H1 (cell line): ENCODE measurements at regions not wholly inside any gene's neighbourhood (a gene's known extent, or its start where the extent isn't known, plus 50 kb on each side); places are given as distances from the start of the nearest gene placed in this dataset.

Source experiments
- CTCF ChIA-PET: fragments of 300-600 bp; sonication (Branson Sonifier 250); formaldehyde crosslinking; loops from one replicate; lab custom pipeline; 2021; ENCODE audit not compliant: partially characterized antibody; lab: Charles Lee
- POLR2A ChIA-PET: fragments of 300-600 bp; sonication (Branson Sonifier 250); formaldehyde crosslinking; loops from one replicate; lab custom pipeline; 2021; ENCODE audit warnings: inconsistent platforms; ENCODE audit not compliant: partially characterized antibody; lab: Charles Lee
- DNase-seq, 2 experiments: peaks; one replicate each; pipeline versions ENCODE4 v3.0.0 to v3.0.0-alpha.2; 2010 to 2022; ENCODE audit warnings: low spot score in 2 of 2, low read depth in 1 of 2, mixed read lengths in 1 of 2
- FAIRE-seq: peaks from 2 replicates; lab custom pipeline; 2011; peaks lifted over from hg19 to GRCh38; lab: Jason Lieb, UNC
- H2AFZ ChIP-seq: 2 replicates; pipeline ENCODE4 v1.8.1; 2012; ENCODE audit warnings: low read length, inconsistent platforms
- H2AK5ac ChIP-seq: 2 replicates; pipeline ENCODE4 v1.6.1; 2013; ENCODE audit warnings: low read depth, low read length
- H2BK120ac ChIP-seq: replicated peaks from 2 replicates; pipeline ENCODE3; 2013; ENCODE audit warnings: low read depth, low read length, inconsistent platforms
- H2BK12ac ChIP-seq: 2 replicates; pipeline ENCODE4 v1.6.1; 2013; ENCODE audit warnings: low read depth, low read length
- H2BK15ac ChIP-seq: 2 replicates; pipeline ENCODE4 v1.6.1; 2013; ENCODE audit warnings: low read length
- H2BK20ac ChIP-seq: 2 replicates; pipeline ENCODE4 v1.6.1; 2013; ENCODE audit warnings: low read length
- H2BK5ac ChIP-seq: 2 replicates; pipeline ENCODE4 v1.6.1; 2013; ENCODE audit warnings: low read depth, low read length
- H3K14ac ChIP-seq: 2 replicates; pipeline ENCODE4 v1.6.1; 2013; ENCODE audit warnings: inconsistent platforms; ENCODE audit not compliant: insufficient read length
- H3K18ac ChIP-seq: 2 replicates; pipeline ENCODE4 v1.6.1; 2013; ENCODE audit warnings: low read length; ENCODE audit errors: extremely low read depth
- H3K23ac ChIP-seq: 2 replicates; pipeline ENCODE4 v1.6.1; 2013; ENCODE audit warnings: inconsistent platforms; ENCODE audit not compliant: insufficient read length
- H3K23me2 ChIP-seq: 2 replicates; pipeline ENCODE4 v1.6.1; 2013; ENCODE audit warnings: low read depth, low read length
- H3K27ac ChIP-seq: 2 replicates; pipeline ENCODE4 v1.6.1; 2011; ENCODE audit warnings: low read depth, low read length, inconsistent platforms
- H3K27me3 ChIP-seq, 4 experiments: replicated peaks in 1 of 4; 1 replicate in 1 of 4; 2 replicates in 3 of 4; pipeline versions ENCODE4 v1.6.1 to v1.8.1; 2011 to 2013; ENCODE audit warnings: low read length in 3 of 4, mild to moderate bottlenecking in 3 of 4, inconsistent platforms in 2 of 4, mixed read lengths in 2 of 4, moderate library complexity in 1 of 4; ENCODE audit not compliant: control insufficient read depth in 3 of 4, insufficient read depth in 3 of 4; ENCODE audit errors: extremely low read depth in 1 of 4
- H3K36me3 ChIP-seq, 4 experiments: 2 replicates each; pipeline versions ENCODE4 v1.6.1 to v1.8.1; 2011 to 2013; ENCODE audit warnings: mild to moderate bottlenecking in 4 of 4, low read length in 3 of 4, moderate library complexity in 2 of 4, control low read depth in 1 of 4, inconsistent platforms in 1 of 4; ENCODE audit not compliant: insufficient read depth in 4 of 4, control insufficient read depth in 2 of 4
- H3K4ac ChIP-seq: replicated peaks from 2 replicates; pipeline ENCODE3; 2013; ENCODE audit warnings: low read length, low read depth, mixed read lengths, inconsistent platforms; ENCODE audit not compliant: insufficient read length
- H3K4me1 ChIP-seq, 4 experiments: replicated peaks in 1 of 4; 1 replicate in 1 of 4; 2 replicates in 3 of 4; pipeline versions ENCODE4 v1.6.1 to v1.8.1; 2011 to 2013; ENCODE audit warnings: low read length in 3 of 4, inconsistent platforms in 2 of 4, mixed read lengths in 1 of 4; ENCODE audit not compliant: insufficient read depth in 4 of 4, control insufficient read depth in 3 of 4
- H3K4me2 ChIP-seq, 2 experiments: 2 replicates each; pipeline versions ENCODE4 v1.6.1 to v1.8.1; 2011 to 2013; ENCODE audit warnings: low read depth in 2 of 2, low read length in 2 of 2, control low read depth in 1 of 2, inconsistent platforms in 1 of 2, mild to moderate bottlenecking in 1 of 2; ENCODE audit not compliant: insufficient read depth in 1 of 2
- H3K4me3 ChIP-seq, 4 experiments: fragments of 200-600, 300-600 bp in 1 of 4; sonication (generic), shearing (Covaris generic), sonication (Bioruptor Twin) in 1 of 4; 2 replicates each; pipeline versions ENCODE4 v1.5.1 to v1.8.1; 2011 to 2016; ENCODE audit warnings: low read length in 4 of 4, low read depth in 3 of 4, control low read depth in 2 of 4, inconsistent platforms in 2 of 4, mild to moderate bottlenecking in 2 of 4, mixed read lengths in 1 of 4, moderate library complexity in 1 of 4; ENCODE audit not compliant: insufficient read depth in 2 of 4; ENCODE audit errors: extremely low read depth in 1 of 4
- H3K56ac ChIP-seq: replicated peaks from 2 replicates; pipeline ENCODE3; 2013; ENCODE audit warnings: low read depth, mild to moderate bottlenecking, mixed read lengths, low read length, inconsistent platforms; ENCODE audit not compliant: insufficient read length
- H3K79me1 ChIP-seq: 2 replicates; pipeline ENCODE4 v1.6.1; 2013; ENCODE audit warnings: low read depth, low read length, control low read depth
- H3K79me2 ChIP-seq, 2 experiments: 2 replicates each; pipeline versions ENCODE4 v1.6.1 to v1.8.1; 2012 to 2013; ENCODE audit warnings: low read length in 2 of 2, mild to moderate bottlenecking in 2 of 2, inconsistent platforms in 1 of 2; ENCODE audit not compliant: insufficient read depth in 2 of 2, control insufficient read depth in 1 of 2
- H3K9ac ChIP-seq, 4 experiments: replicated peaks in 1 of 4; 1 replicate in 1 of 4; 2 replicates in 3 of 4; pipeline versions ENCODE4 v1.6.1 to v1.8.1; 2011 to 2013; ENCODE audit warnings: low read depth in 3 of 4, low read length in 3 of 4, control low read depth in 2 of 4, mild to moderate bottlenecking in 2 of 4, moderate library complexity in 2 of 4, inconsistent platforms in 1 of 4; ENCODE audit errors: extremely low read depth in 1 of 4
- H3K9me3 ChIP-seq, 2 experiments: 2 replicates each; pipeline versions ENCODE4 v1.6.1 to v1.8.1; 2012 to 2013; ENCODE audit warnings: mild to moderate bottlenecking in 2 of 2, moderate library complexity in 2 of 2, control low read depth in 1 of 2, inconsistent platforms in 1 of 2, low read depth in 1 of 2, low read length in 1 of 2, mixed read lengths in 1 of 2; ENCODE audit not compliant: insufficient read depth in 2 of 2
- H4K20me1 ChIP-seq, 2 experiments: replicated peaks in 1 of 2; 2 replicates each; pipeline versions ENCODE3 to v1.8.1; 2011 to 2013; ENCODE audit warnings: inconsistent platforms in 2 of 2, low read length in 2 of 2, mild to moderate bottlenecking in 1 of 2; ENCODE audit not compliant: insufficient read depth in 2 of 2, control insufficient read depth in 1 of 2
- H4K5ac ChIP-seq: 2 replicates; pipeline ENCODE4 v1.6.1; 2013; ENCODE audit warnings: low read length, low read depth, mixed read lengths, inconsistent platforms; ENCODE audit not compliant: insufficient read length
- H4K8ac ChIP-seq: 2 replicates; pipeline ENCODE4 v1.8.0; 2013; ENCODE audit warnings: mild to moderate bottlenecking, moderate library complexity, low read length, inconsistent platforms; ENCODE audit not compliant: insufficient read depth; ENCODE audit errors: extremely low read depth
- H4K91ac ChIP-seq: replicated peaks from 2 replicates; pipeline ENCODE3; 2013; ENCODE audit warnings: low read length, mixed read lengths, inconsistent platforms; ENCODE audit not compliant: insufficient read length
- BACH1 ChIP-seq: IDR thresholded peaks from 2 replicates; pipeline ENCODE4 v1.6.1; 2012; ENCODE audit warnings: low read length, improper control_type of control experiment
- EP300 ChIP-seq, 2 experiments: IDR thresholded peaks; 1 replicate in 1 of 2; 2 replicates in 1 of 2; pipeline ENCODE4 v1.6.1; 2011 to 2012; ENCODE audit warnings: low read depth in 2 of 2, low read length in 2 of 2, mild to moderate bottlenecking in 2 of 2, borderline replicate concordance in 1 of 2, inconsistent platforms in 1 of 2, moderate library complexity in 1 of 2
- POU5F1 ChIP-seq: IDR thresholded peaks from 2 replicates; pipeline ENCODE4 v1.6.1; 2011; ENCODE audit warnings: low read depth, mild to moderate bottlenecking, low read length, moderate library complexity
- WGBS, 2 experiments: shearing (Covaris generic) in 1 of 2; methylation state at CpG; one replicate each; pipeline versions ENCODE4 v1.1.6 to v1.1.7; 2013 to 2015; ENCODE audit warnings: low lambda C conversion rate in 2 of 2, mixed read lengths in 2 of 2, inconsistent platforms in 1 of 2, low coverage in 1 of 2, missing lambda C conversion rate in 1 of 2; ENCODE audit not compliant: insufficient replicate concordance in 2 of 2, insufficient coverage in 1 of 2, insufficient read length in 1 of 2; ENCODE audit errors: extremely low coverage in 1 of 2, missing lambda C conversion rate in 1 of 2; 5-methylcytosine and 5-hydroxymethylcytosine counted together

DNA sequence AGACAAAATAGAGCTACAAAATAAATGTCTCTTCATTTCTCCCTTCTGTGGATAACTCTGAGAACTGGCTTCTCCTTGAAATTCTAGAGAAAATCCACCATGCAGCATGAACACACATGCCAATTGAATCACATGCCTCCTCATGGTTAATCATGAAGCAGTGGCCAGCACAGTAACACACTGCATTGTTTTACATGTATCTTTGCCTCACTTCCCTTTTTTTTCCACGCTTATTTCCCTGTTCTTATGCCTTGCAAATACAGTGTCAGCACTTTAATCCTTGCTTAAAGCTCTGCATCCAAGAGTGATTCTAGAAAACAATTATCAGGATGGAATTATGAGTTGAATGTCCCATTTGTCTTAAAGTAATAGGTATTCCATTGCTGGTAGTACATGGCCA lies 50.3 kb upstream of the ZBTB7C start:
- Histone ChIP-seq H2BK15ac (no peak overlapping the region), H3K4me3 (no peak overlapping the region), H3K14ac (no peak overlapping the region), H4K91ac (no peak overlapping the region), H3K27ac (no peak overlapping the region), H3K79me1 (no peaks in the 10 kb centered on the region), H3K18ac (no peak overlapping the region), H4K8ac (no peak overlapping the region), H3K27me3 (no peaks in the 10 kb centered on the region), H3K4me2 (no peak overlapping the region), H2BK5ac (no peak overlapping the region), H3K23me2 (no peaks in the 10 kb centered on the region), H3K4me1 (no peaks in the 10 kb centered on the region)
- FAIRE-seq: no peak
- TF ChIP-seq POU5F1 (no peak), BACH1 (no peak), EP300 (IDR thresholded peaks at IDR 0.05; ENCODE audit: borderline replicate concordance in 1 of 2, low read depth in 2 of 2, low read length in 2 of 2) (no peak)
- TF ChIP-seq, all 59 proteins: peak for 0
- 88% methylated on average over 1 of the region's 1 CpG; no CpG with 5 or more reads in 1 of the 2 experiments for WGBS, 2 experiments
- H3K56ac ChIP-seq: no peak overlapping the region
- no peak for DNase-seq
- H3K4ac ChIP-seq: no peak overlapping the region
- H3K79me2 ChIP-seq: no peaks in the 10 kb centered on the region
- H2BK12ac ChIP-seq: no peak overlapping the region
- H3K36me3 ChIP-seq: no peaks in the 10 kb centered on the region
- no peak overlapping the region for H4K5ac ChIP-seq
- no peak overlapping the region for H3K23ac ChIP-seq
- no peak overlapping the region for H2AK5ac ChIP-seq
- no peak overlapping the region for H2BK20ac ChIP-seq
- no peak overlapping the region for H3K9ac ChIP-seq
- H3K9me3 ChIP-seq: no peaks in the 10 kb centered on the region
- H2AFZ ChIP-seq: no peak overlapping the region
- POLR2A ChIA-PET: no interaction called here
- CTCF ChIA-PET: interaction anchor here (0.9 to 6.4 kb wide), 6 partner anchors 14 to 227 kb away, joined by 3 to 57 read pairs (median 4); no protein-coding TSS in a partner anchor
- no peaks in the 10 kb centered on the region for H4K20me1 ChIP-seq
- H2BK120ac ChIP-seq: no peak overlapping the region
